GM13977 (cell line): ENCODE measurements at regions not wholly inside any gene's neighbourhood (a gene's known extent, or its start where the extent isn't known, plus 50 kb on each side); places are given as distances from the start of the nearest gene placed in this dataset.

Experiments
- DNase-seq: peaks from one replicate; pipeline ENCODE4 v3.0.0; 2012; ENCODE audit warnings: low spot score
- CTCF ChIP-seq: IDR thresholded peaks from 2 replicates; pipeline ENCODE4 v1.5.1; 2012; ENCODE audit warnings: mild to moderate bottlenecking, control low read depth; ENCODE audit not compliant: insufficient read depth; ENCODE audit errors: extremely low read depth, missing control alignments
- in situ Hi-C: fragments of 300-500 bp; cut with MboI; formaldehyde crosslinking; loops from one replicate; pipeline ENCODE4 v1.12.0; 2022; ENCODE audit warnings: low sequenced_read_pairs, low pct_unique_long_range_greater_than_20kb, mixed read lengths, inconsistent platforms; ENCODE audit not compliant: unreplicated experiment

- in situ Hi-C loops, result no loop called here
- TF ChIP-seq CTCF, result no peak
- DNase-seq, result no peak
These were observed 895.6 kb downstream of the SLC6A15 start for GRCh38 chr12:84016956-84017355.

DNA sequence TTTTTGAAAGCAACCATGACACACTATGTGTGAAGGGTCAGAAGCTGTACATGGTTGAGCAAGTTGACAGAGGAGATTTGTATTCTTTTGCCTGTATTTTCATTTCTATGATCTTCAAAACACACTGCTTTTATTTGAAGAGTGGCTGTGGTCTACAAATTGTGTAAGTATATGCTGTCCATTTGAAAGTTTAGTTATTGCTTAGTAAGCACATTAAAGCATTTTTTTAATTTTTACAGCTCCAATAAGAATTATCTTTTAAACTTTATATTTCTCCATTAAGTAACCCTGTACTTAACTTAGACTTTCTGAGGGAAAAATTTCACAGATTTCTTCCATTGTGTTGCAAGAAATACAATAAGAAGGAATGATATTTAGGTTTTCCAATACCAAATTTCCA is 915.2 kb downstream of the SLC6A15 start:
- in situ Hi-C loops, result no loop called here
- no peak for TF ChIP-seq CTCF
- no peak for DNase-seq

GRCh38 chr12:83996671-83997070 is 915.9 kb downstream of the SLC6A15 start:
- in situ Hi-C loops, result no loop called here
- no peak for DNase-seq
- TF ChIP-seq CTCF, result no peak

- TF ChIP-seq CTCF, result no peak
- DNase-seq, result no peak
- in situ Hi-C loops, result no loop called here
These were observed 927.5 kb downstream of the SLC6A15 start for GRCh38 chr12:83985084-83985483.

DNA sequence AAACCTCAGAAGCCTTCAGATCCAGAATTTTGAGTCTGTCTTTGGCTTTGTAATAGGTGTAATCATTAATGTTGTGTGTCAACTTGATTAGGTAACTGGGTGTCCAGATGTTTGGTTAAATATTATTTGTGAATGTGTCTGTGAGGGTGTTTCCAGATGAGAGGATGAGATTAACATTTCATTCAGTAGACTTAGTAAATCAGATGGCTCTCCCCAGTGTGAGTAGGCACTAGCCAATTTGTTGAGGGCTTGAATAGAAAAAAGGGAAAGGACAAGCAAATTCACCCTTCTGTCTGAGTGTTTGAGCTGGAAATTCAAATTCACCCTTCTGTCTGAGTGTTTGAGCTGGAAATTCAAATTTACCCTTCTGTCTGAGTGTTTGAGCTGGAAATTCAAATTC is 932.2 kb downstream of the SLC6A15 start:
- no peak for DNase-seq
- in situ Hi-C loops, result no loop called here
- TF ChIP-seq CTCF, result no peak

GRCh38 chr12:83979785-83980184 is 932.8 kb downstream of the SLC6A15 start:
- in situ Hi-C loops, result no loop called here
- no peak for TF ChIP-seq CTCF
- DNase-seq, result no peak

- no peak for TF ChIP-seq CTCF
- in situ Hi-C loops, result no loop called here
These were observed 940.8 kb downstream of the SLC6A15 start for GRCh38 chr12:83971781-83972180.

More at GRCh38 chr12:83971781-83972180, 940.8 kb downstream of the SLC6A15 start:
- no peak for DNase-seq
